M059J (cell line): ENCODE measurements at regions not wholly inside any gene's neighbourhood (a gene's known extent, or its start where the extent isn't known, plus 50 kb on each side); places are given as distances from the start of the nearest gene placed in this dataset.
"Not testable (repeated sequence)": the region's sequence is repeated elsewhere in the genome, so short reads cannot be mapped to it uniquely, and the experiment has no call there.

Experiments
- DNase-seq: peaks from one replicate; pipeline ENCODE4 v3.0.0-alpha.2; 2012; ENCODE audit warnings: low read depth

- DNase-seq, result no peak
Measured at GRCh38 chr4:162469977-162470376, 306.2 kb upstream of the FSTL5 start.

- DNase-seq, result not testable (repeated sequence)
Measured at GRCh38 chr4:162465356-162465755, 301.6 kb upstream of the FSTL5 start.

DNA sequence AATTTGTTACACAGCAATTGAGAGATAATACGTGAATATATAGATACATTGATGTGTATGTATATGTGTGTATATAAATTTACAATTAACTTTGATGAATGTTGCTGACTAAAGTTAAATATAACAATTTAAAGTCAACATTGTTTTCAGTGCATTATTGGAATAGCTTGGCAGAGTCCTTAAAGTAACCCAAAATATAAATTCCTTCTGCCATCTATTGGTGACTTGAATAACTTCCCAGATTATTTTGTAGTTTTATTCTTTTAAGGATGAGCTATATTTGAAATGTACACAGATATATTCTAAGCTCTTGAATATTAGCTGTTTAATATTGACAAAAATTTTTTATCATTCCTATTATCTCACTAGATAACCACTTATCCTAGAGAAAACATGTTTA lies 298.2 kb upstream of the FSTL5 start:
- DNase-seq, result peak; percentile 2

- DNase-seq, result no peak
Measured at GRCh38 chr4:162458051-162458450, 294.3 kb upstream of the FSTL5 start.

- DNase-seq, result no peak
Measured at GRCh38 chr4:162457071-162457865, 293.5 kb upstream of the FSTL5 start.

DNA sequence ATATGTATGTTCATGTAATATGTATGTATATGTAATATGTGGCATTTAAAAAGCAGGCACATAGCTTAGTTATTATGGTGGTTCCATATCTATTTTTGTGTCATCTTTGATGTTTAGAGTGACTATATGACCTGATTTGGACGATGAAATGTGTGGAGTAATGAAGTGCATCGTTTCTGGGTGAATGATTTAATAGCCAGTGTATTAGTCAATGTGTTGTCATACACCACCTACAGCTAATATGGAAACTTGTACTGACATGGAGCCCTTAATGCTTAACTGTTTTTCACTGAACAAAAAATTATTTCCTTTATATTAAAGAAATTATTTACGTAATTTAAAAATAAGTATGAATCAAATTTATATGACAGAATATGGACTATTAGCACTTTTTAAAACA lies 292.3 kb upstream of the FSTL5 start:
- DNase-seq, result no peak

- no peak for DNase-seq
Measured at GRCh38 chr4:162450531-162451035, 286.8 kb upstream of the FSTL5 start.

GRCh38 chr4:162443510-162443909 lies 279.7 kb upstream of the FSTL5 start:
- DNase-seq, result no peak

DNA sequence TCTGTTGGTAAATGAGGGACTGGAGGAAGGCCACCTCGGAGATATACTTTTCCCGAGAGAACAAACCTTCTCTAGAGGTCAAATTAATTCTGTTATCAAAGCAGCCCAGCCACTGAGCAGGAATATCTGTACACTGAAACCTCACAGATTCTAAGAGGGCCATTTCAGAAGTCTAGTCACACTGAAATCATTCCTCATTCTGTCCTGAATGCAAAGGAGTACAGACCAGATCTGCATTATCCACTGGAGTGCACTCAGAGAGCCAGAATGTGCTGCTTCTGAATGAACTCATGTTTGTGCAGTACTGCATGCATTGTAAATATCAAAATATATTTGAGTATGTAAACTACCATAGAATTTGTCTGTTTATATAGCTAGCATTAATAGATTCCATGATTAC lies 278.3 kb upstream of the FSTL5 start:
- DNase-seq, result no peak

DNA sequence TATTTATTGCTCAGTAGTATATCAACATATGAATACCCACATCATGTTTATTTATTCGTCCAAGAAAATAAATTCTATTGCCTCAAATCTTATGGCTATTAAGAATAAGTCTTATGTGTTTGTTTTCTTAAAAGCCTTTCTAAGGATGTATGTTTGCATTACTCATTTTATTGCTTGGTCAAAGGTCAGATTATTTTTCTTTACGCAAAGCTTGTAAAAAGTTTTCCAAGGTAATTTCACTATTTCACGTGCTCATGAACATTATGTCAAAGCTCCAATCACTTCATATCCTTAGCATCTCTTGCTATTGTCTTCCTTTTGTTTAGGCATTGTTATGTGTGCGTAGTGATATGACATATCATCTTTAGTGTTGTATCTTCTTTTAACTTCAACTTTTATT lies 258.5 kb upstream of the FSTL5 start:
- DNase-seq, result no peak

DNA sequence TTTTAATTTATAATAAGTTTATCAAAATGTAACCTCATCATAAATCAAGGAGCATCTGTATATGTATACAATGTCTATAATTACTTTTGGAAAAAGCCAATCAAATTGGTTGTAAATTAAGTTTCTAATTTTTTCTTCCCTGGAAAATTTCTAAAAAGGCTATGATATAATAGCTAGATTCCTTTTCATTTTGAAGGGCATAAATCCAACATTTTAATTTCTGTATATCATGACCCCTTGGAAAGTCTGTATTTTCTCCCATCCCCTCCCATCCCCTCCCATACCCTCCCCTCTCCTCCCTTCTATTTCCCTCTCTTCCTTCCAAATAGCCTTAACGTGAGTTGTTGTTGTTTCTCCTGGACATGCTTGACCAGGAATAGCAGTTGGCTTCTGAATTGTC lies 247.1 kb upstream of the FSTL5 start:
- no peak for DNase-seq

DNA sequence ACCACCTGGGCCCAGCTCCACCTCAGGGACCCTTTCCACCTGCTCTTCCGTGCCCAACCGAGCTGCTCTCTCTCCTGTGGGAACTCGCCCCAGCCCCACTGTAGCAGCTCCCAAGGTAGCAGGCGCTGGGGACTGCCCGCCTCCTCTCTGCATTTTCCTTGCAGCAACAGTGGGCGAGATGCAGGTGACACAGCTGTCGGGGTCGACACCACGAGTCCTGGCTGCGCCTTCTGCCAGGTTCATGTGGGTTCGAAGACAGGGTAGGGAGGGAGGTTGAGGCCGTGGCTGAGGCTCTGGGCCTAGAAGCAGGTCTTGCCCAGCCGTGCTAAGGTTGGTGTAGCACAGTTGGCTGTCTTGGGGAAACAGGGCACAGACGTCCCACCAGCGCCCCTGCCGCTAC lies 245.2 kb upstream of the FSTL5 start:
- no peak for DNase-seq

GRCh38 chr4:162408309-162408708 lies 244.5 kb upstream of the FSTL5 start:
- no peak for DNase-seq

DNA sequence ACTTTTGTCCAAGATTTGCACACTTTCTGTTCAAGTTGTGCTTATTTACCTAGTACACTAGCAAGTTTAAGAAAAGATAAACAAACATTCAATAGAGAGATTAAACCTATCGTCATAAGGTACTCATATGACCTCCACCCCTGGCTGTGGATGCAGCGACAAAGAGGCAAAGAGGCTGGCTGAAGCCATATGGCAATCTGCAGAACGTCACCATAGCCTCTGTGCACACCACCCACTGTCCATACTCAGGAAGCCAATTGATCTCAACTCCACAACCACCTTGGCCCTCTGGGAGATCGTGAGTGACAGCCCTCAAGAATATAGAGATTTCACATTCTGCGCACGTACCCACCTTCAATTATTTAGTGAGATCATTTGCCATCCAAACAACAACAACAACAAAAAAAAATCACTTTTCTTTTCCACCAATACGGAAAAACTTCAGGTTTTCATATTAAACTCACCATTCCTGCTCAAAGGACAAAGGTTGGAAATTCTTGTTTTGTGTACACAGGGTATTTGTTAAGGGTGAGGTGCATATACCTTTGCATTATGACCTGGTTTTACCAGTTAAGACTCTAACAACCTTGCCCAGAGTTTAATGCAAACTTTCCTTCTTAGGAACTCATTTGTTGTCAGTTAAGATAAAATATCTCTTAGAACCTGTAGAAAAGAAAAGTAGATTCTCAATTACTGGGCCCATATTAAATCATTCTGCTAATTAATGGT lies 243.0 kb upstream of the FSTL5 start:
- DNase-seq, result no peak

DNA sequence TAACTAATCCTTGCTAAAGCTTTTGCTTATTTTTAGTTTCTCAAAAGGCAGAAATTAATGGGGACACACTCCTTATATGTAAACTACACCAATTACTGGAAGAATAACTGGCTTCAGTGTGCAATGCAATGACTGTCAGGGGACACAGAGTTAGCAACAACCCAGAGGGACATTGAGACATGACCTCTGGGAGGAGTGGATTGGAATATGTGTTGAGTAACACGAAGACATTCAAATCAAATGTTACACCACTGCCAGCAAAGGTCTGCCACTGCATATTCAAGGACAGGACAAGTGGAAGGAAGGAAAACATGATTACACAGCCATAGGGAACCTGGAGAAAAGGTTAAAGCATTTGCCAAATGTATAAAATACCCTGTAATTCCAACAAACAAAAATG lies 240.1 kb upstream of the FSTL5 start:
- DNase-seq, result no peak

- DNase-seq, result no peak
Measured at GRCh38 chr4:162403419-162403818, 239.6 kb upstream of the FSTL5 start.

DNA sequence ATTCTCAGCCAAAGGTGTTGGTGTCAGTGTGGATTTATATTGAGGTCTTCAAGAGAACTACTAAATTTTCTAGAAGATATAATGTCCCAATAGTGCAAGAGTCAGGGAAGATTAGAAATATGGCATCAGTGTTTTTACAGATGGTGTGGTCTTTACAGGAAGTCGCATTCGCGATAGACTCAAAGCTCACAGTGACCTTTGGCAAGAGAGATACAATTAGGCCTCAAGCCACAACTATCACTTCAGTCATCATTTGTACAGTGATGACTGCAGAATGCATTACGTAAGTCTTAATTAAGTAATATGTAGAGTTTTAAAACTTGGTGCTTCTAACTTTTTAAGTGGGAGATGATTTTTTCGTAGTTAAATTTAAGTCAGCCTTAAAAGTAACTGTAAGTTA lies 237.2 kb upstream of the FSTL5 start:
- DNase-seq, result no peak

DNA sequence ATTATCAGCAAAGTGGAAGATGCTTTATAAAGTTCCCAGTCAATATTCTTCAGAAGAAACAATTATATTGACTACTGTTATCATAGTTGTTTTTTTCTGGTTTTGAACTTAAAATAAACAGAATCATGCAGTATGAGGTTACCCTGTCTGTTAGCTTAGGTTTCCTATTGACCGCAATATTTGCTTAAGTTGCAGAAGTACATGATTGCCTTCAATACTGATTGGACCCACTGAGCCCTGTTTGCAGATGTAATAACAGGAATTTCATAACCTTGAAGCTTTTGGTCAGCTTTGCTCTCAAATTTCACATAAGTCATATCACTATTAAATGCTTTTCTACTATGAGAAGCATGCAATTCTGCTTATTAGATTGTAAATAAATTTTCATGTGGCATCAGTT lies 229.1 kb upstream of the FSTL5 start:
- DNase-seq, result no peak

GRCh38 chr4:162366146-162366545 lies 202.3 kb upstream of the FSTL5 start:
- DNase-seq, result no peak

- no peak for DNase-seq
Measured at GRCh38 chr4:162364651-162365050, 200.9 kb upstream of the FSTL5 start.

GRCh38 chr4:162360369-162361149 lies 196.8 kb upstream of the FSTL5 start:
- DNase-seq, result no peak

DNA sequence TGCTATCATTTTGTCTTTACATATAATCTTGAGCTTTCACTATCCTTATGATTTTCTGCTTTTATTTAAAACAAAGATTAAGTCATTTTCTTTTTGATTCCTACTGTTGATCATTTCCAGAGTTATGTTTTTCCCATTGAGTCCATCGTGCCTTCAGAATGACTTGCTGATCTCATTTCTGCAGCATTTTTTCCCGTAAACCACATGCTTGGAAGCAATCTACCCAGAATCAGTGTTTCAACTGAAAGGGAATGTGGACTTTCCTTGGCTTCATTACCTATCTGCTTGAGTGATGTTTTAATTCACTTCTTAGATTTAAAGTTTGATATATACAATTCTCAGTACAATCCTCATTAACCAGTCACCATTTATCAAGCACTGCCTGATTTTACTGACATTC lies 192.4 kb upstream of the FSTL5 start:
- DNase-seq, result no peak
